Spleen (tissue), 11 donors: ENCODE measurements at regions not wholly inside any gene's neighbourhood (a gene's known extent, or its start where the extent isn't known, plus 50 kb on each side); places are given as distances from the start of the nearest gene placed in this dataset.

Experiments
- DNase-seq: peaks from one replicate; pipeline ENCODE4 v3.0.0-alpha.2; 2020
- H3K27ac ChIP-seq, 8 donors: fragments of 200-600 bp; sonication (generic) in 7 of 8; 1 replicate in 4 of 8; 2 replicates in 4 of 8; pipeline versions ENCODE4 v1.5.0 to v1.8.0; 2016 to 2021; ENCODE audit warnings: inconsistent platforms in 4 of 8, mild to moderate bottlenecking in 4 of 8, moderate library complexity in 1 of 8
- H3K27me3 ChIP-seq, 7 donors: fragments of 200-600 bp; sonication (generic) in 6 of 7; replicated peaks in 1 of 7; 1 replicate in 4 of 7; 2 replicates in 3 of 7; pipeline versions ENCODE4 v1.5.0 to v1.8.0; 2016 to 2021; ENCODE audit warnings: inconsistent platforms in 3 of 7, mild to moderate bottlenecking in 1 of 7
- H3K36me3 ChIP-seq, 6 donors: fragments of 200-600 bp; sonication (generic) in 5 of 6; 1 replicate in 4 of 6; 2 replicates in 2 of 6; pipeline versions ENCODE4 v1.5.0 to v1.8.0; 2016 to 2021; ENCODE audit warnings: inconsistent platforms in 2 of 6
- H3K4me1 ChIP-seq, 6 donors: fragments of 200-600 bp; sonication (generic) in 5 of 6; 1 replicate in 3 of 6; 2 replicates in 3 of 6; pipeline versions ENCODE4 v1.5.0 to v1.8.0; 2016 to 2021; ENCODE audit warnings: inconsistent platforms in 3 of 6
- H3K4me3 ChIP-seq, 8 donors: fragments of 200-600 bp; sonication (generic) in 7 of 8; 1 replicate in 4 of 8; 2 replicates in 4 of 8; pipeline versions ENCODE4 v1.5.0 to v1.8.0; 2016 to 2021; ENCODE audit warnings: inconsistent platforms in 4 of 8, mild to moderate bottlenecking in 4 of 8, moderate library complexity in 2 of 8
- H3K9me3 ChIP-seq, 8 donors: fragments of 200-600 bp; sonication (generic) in 7 of 8; 1 replicate in 4 of 8; 2 replicates in 4 of 8; pipeline versions ENCODE4 v1.5.0 to v1.8.0; 2016 to 2021; ENCODE audit warnings: inconsistent platforms in 4 of 8
- CTCF ChIP-seq, 11 experiments: fragments of 200-600 bp in 7 of 11; fragments of 450-650 bp in 4 of 11; sonication (generic) in 4 of 11; IDR thresholded peaks in 8 of 11; conservative IDR thresholded peaks in 3 of 11; 1 replicate in 7 of 11; 2 replicates in 4 of 11; pipeline versions ENCODE4 v1.4.0 to v1.8.0; 2016 to 2021; ENCODE audit warnings: antibody characterized with exemption in 11 of 11, inconsistent platforms in 4 of 11, mild to moderate bottlenecking in 1 of 11
- POLR2A ChIP-seq, 3 donors: fragments of 450-650 bp; IDR thresholded peaks; one replicate each; pipeline ENCODE4 v1.5.1; 2017; ENCODE audit warnings: antibody characterized with exemption in 3 of 3, mild to moderate bottlenecking in 1 of 3
- POLR2AphosphoS5 ChIP-seq, 3 donors: sonication (generic); formaldehyde crosslinking; IDR thresholded peaks; one replicate each; pipeline ENCODE4 v1.5.1; 2017; ENCODE audit warnings: antibody characterized with exemption in 3 of 3
- WGBS, 5 donors: extraction: QIAGEN DNeasy Blood & Tissue Kit in 3 of 5; methylation state at CpG; one replicate each; pipeline versions ENCODE4 v1.1.5 to v1.1.7; 2013 to 2018; 5-methylcytosine and 5-hydroxymethylcytosine counted together
- intact Hi-C: fragments of 100-400 bp; cut with DNase I; formaldehyde crosslinking; loops from one replicate; pipeline ENCODE4 v1.15.0; 2023; ENCODE audit warnings: low total_unique reads
- donor health status: healthy with polysubstance abuse.
- donor health status: DM: no; HTN: no; CAD: no; lungs with moderate emphysema.
- donor health status: DM: no; HTN: no; CAD: no.
- donor health status: Bipolar disorder and iron deficiency.
- donor health status: healthy.
- donor health status: DM: no; HTN: no; CAD: no.
- donor health status: DM: yes; HTN: yes; CAD: no.

- H3K4me3 ChIP-seq: no peak overlapping the region
- no peak overlapping the region for H3K27ac ChIP-seq
- no peaks in the 10 kb centered on the region for H3K36me3 ChIP-seq
- 64 to 86% (median 73%) methylated on average over 6 of the region's 6 CpGs for WGBS, 5 donors
- DNase-seq: no peak
- no peaks in the 10 kb centered on the region for H3K4me1 ChIP-seq
- TF ChIP-seq CTCF (IDR thresholded peaks at IDR 0.05 in 8 of 11, conservative IDR thresholded peaks at IDR 0.05 in 3 of 11) (no peak), POLR2AphosphoS5 (IDR thresholded peaks at IDR 0.05) (no peak), POLR2A (IDR thresholded peaks at IDR 0.05) (no peak)
- no peaks in the 10 kb centered on the region for H3K27me3 ChIP-seq
- H3K9me3 ChIP-seq: no peaks in the 10 kb centered on the region
- intact Hi-C loops: no loop called here
These were observed 591.9 kb downstream of the LRRC70 start for GRCh38 chr5:63170486-63170885.

- WGBS, 5 donors: 73 to 79% (median 77%) methylated on average over 6 of the region's 6 CpGs
- no peak overlapping the region for H3K4me3 ChIP-seq
- no peaks in the 10 kb centered on the region for H3K36me3 ChIP-seq
- no peak for TF ChIP-seq POLR2AphosphoS5 (IDR thresholded peaks at IDR 0.05)
- TF ChIP-seq CTCF (IDR thresholded peaks at IDR 0.05 in 8 of 11, conservative IDR thresholded peaks at IDR 0.05 in 3 of 11): no peak
- TF ChIP-seq POLR2A (IDR thresholded peaks at IDR 0.05): no peak
- intact Hi-C loops: no loop called here
- no peak for DNase-seq
- no peak overlapping the region for H3K27ac ChIP-seq
- H3K27me3 ChIP-seq: no peaks in the 10 kb centered on the region
- H3K9me3 ChIP-seq: no peaks in the 10 kb centered on the region
- no peaks in the 10 kb centered on the region for H3K4me1 ChIP-seq
These were observed 586.4 kb downstream of the LRRC70 start for GRCh38 chr5:63164838-63165535.

GRCh38 chr5:63164339-63164738 lies 585.7 kb downstream of the LRRC70 start:
- H3K4me1 ChIP-seq: no peaks in the 10 kb centered on the region
- no peak for DNase-seq
- intact Hi-C loops: no loop called here
- TF ChIP-seq CTCF (IDR thresholded peaks at IDR 0.05 in 8 of 11, conservative IDR thresholded peaks at IDR 0.05 in 3 of 11): no peak
- no peak for TF ChIP-seq POLR2AphosphoS5 (IDR thresholded peaks at IDR 0.05)
- no peak for TF ChIP-seq POLR2A (IDR thresholded peaks at IDR 0.05)
- no peaks in the 10 kb centered on the region for H3K36me3 ChIP-seq
- no peaks in the 10 kb centered on the region for H3K9me3 ChIP-seq
- no peak overlapping the region for H3K27ac ChIP-seq
- H3K27me3 ChIP-seq: no peaks in the 10 kb centered on the region
- WGBS, 5 donors: 42 to 96% (median 88%) methylated on average over 2 of the region's 2 CpGs
- no peak overlapping the region for H3K4me3 ChIP-seq

GRCh38 chr5:63155310-63155631 lies 576.7 kb downstream of the LRRC70 start:
- 54 to 77% (median 58%) methylated on average over 2 of the region's 2 CpGs for WGBS, 5 donors
- intact Hi-C loops: no loop called here
- TF ChIP-seq CTCF (IDR thresholded peaks at IDR 0.05 in 8 of 11, conservative IDR thresholded peaks at IDR 0.05 in 3 of 11) (no peak), POLR2AphosphoS5 (IDR thresholded peaks at IDR 0.05) (no peak), POLR2A (IDR thresholded peaks at IDR 0.05) (no peak)

More at GRCh38 chr5:63155310-63155631, 576.7 kb downstream of the LRRC70 start:
- DNase-seq: no peak
- no peaks in the 10 kb centered on the region for H3K4me1 ChIP-seq
- H3K36me3 ChIP-seq: no peaks in the 10 kb centered on the region
- H3K9me3 ChIP-seq: no peaks in the 10 kb centered on the region
- no peak overlapping the region for H3K4me3 ChIP-seq
- H3K27ac ChIP-seq: no peak overlapping the region
- H3K27me3 ChIP-seq: no peaks in the 10 kb centered on the region
